ENCODE measurements at regions not wholly inside any gene's neighbourhood (a gene's known extent, or its start where the extent isn't known, plus 50 kb on each side); places are given as distances from the start of the nearest gene placed in this dataset.

- TF ChIP-seq ZNF462 (CRISPR knock-in tag; IDR thresholded peaks at IDR 0.05): no peak
Measured at GRCh38 chr5:145464171-145464570, 371.0 kb downstream of the PRELID2 start (continued).

GRCh38 chr5:145463634-145464033 lies 371.5 kb downstream of the PRELID2 start:
- Mint-ChIP-seq H3K4me1 (no peaks in the 10 kb centered on the region), H3K27me3 (ENCODE audit: insufficient read depth, low read depth, poor library complexity) (no peaks in the 10 kb centered on the region), H3K36me3 (ENCODE audit: low read depth) (no peaks in the 10 kb centered on the region), H3K27ac (no peak overlapping the region), H3K9me3 (no peaks in the 10 kb centered on the region), H3K4me3 (no peak overlapping the region)
- no peaks in the 10 kb centered on the region for H3K36me3 ChIP-seq (ENCODE audit: insufficient read depth)
- no peak overlapping the region for H3K4me2 ChIP-seq
- ATAC-seq: no peak
- H3K9me2 ChIP-seq (ENCODE audit: insufficient read depth): 0 out of 2 replicates have a peak, but pooled peaks cover 5% of the 10 kb centered on the region
- TF ChIP-seq JUNB (IDR thresholded peaks at IDR 0.05; ENCODE audit: unreplicated experiment) (no peak), STAT1 (IDR thresholded peaks at IDR 0.05; ENCODE audit: unreplicated experiment) (no peak), ZNF462 (CRISPR knock-in tag; IDR thresholded peaks at IDR 0.05) (no peak), EZH2phosphoT487 (IDR thresholded peaks at IDR 0.05; ENCODE audit: unreplicated experiment) (no peak), REST (IDR thresholded peaks at IDR 0.05; ENCODE audit: unreplicated experiment) (no peak)
- H3K27me3 ChIP-seq (ENCODE audit: insufficient read depth): no peaks in the 10 kb centered on the region
- no peak overlapping the region for H3K27ac ChIP-seq (ENCODE audit: low read depth)
- DNase-seq (ENCODE audit: low spot score): no peak
- H3F3A ChIP-seq (replicated peaks; ENCODE audit: low read depth): no peaks in the 10 kb centered on the region
- no peaks in the 10 kb centered on the region for H4K20me1 ChIP-seq (replicated peaks; ENCODE audit: insufficient read depth)
- no peaks in the 10 kb centered on the region for H3K79me2 ChIP-seq (replicated peaks; ENCODE audit: insufficient read depth)
- H2AFZ ChIP-seq: no peak overlapping the region
- no peak overlapping the region for H3K4me3 ChIP-seq
- no peaks in the 10 kb centered on the region for H3K4me1 ChIP-seq (ENCODE audit: insufficient read depth)

Measured in GM23338 (cell line).